AG09309 (cell line): ENCODE measurements at regions not wholly inside any gene's neighbourhood (a gene's known extent, or its start where the extent isn't known, plus 50 kb on each side); places are given as distances from the start of the nearest gene placed in this dataset.

ENCODE experiments used
- DNase-seq: peaks from one replicate; pipeline ENCODE4 v3.0.0-alpha.2; 2010; ENCODE audit warnings: low read depth
- H3K4me3 ChIP-seq: 2 replicates; pipeline ENCODE4 v1.5.1; 2011; ENCODE audit warnings: mild to moderate bottlenecking, low read depth, low read length, moderate library complexity; ENCODE audit not compliant: control insufficient read depth
- CTCF ChIP-seq: IDR thresholded peaks from 2 replicates; pipeline ENCODE4 v1.5.1; 2011; ENCODE audit warnings: mild to moderate bottlenecking, low read depth, low read length, inconsistent platforms; ENCODE audit not compliant: insufficient read depth, control insufficient read depth; ENCODE audit errors: missing control alignments

GRCh38 chr13:34886121-34886875, 55.8 kb upstream of the NBEA start:
- no peak for DNase-seq
- TF ChIP-seq CTCF, result no peak
- H3K4me3 ChIP-seq, result no peak overlapping the region

- TF ChIP-seq CTCF, result no peak
- H3K4me3 ChIP-seq, result no peak overlapping the region
- DNase-seq, result no peak
Observed at GRCh38 chr13:34886987-34887386, 55.1 kb upstream of the NBEA start.
